ENCODE measurements at regions not wholly inside any gene's neighbourhood (a gene's known extent, or its start where the extent isn't known, plus 50 kb on each side); places are given as distances from the start of the nearest gene placed in this dataset.

DNA sequence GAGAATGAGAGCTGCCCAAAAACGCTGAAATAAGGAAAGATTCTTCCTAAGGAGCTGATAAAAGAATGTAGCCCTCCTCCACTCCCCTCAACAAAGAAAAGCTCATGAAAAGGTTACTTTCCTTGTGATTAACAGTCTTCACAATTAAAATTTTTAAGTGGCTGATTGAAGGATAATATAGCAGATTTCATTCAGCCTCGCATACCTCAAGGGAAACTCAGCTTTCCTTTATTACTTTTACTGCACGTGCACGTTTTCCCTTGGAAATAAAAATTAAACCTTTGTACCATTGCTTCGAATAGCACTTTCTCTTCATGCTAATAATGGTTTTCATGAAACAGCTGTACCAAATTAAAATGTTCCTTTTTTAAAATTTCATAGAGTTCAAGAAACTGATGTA is 234.0 kb upstream of the GRAMD2B start:
- Mint-ChIP-seq H3K4me1 (no peaks in the 10 kb centered on the region), H3K36me3 (no peaks in the 10 kb centered on the region), H3K27ac (no peak overlapping the region), H3K27me3 (no peaks in the 10 kb centered on the region), H3K9me3 (peaks cover 0 to 11% (median 5%) of the 10 kb centered on the region in 9 donors), H3K4me3 (no peak overlapping the region)
- ATAC-seq (no peak), DNase-seq (no peak)
- POLR2A ChIA-PET, result no interaction called here

DNA sequence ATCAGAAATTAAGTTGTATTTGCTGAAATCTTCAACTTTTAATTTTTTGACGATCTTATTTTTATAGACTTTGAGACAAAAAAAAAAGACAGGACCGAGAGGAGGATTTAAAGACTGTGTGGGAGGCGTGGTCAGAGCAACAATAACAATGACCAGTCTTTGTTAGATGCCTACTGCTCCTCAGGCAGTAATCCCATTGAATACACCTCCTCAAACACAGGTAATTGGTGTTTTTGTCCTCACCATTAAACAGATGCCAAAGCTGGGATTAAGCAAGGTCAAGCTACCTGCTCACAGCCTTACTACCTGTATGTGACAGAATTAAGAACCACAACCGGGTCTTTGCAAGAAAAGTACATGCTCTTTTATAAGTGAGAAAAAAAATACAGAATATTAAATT is 233.3 kb upstream of the GRAMD2B start:
- no peak for ATAC-seq
- H3K9me3 Mint-ChIP-seq, result peaks cover 0 to 11% (median 5%) of the 10 kb centered on the region in 9 donors
- no peak overlapping the region for H3K4me3 Mint-ChIP-seq
- H3K36me3 Mint-ChIP-seq, result no peaks in the 10 kb centered on the region
- no peak for DNase-seq
- no peaks in the 10 kb centered on the region for H3K4me1 Mint-ChIP-seq
- POLR2A ChIA-PET, result no interaction called here
- H3K27ac Mint-ChIP-seq, result no peak overlapping the region
- no peaks in the 10 kb centered on the region for H3K27me3 Mint-ChIP-seq

DNA sequence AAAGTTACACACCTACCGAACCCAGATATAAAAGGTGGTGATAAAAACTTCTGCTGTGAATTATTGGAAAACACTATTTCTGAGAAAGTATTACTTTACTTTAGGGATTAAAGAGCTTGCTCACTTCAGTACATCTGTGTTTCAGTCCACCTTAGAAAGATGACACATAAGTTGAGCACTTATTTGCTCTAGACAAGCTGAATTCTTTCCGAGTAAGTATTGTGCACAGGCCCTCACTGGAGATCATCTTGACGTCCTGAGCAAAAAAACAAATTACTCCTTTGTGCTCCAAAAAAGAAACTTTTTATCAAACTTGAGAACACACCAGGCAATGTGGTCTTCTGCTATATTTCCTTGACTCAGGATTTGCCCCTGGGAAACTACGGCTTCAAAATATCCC is 231.0 kb upstream of the GRAMD2B start:
- Mint-ChIP-seq H3K4me1 (no peaks in the 10 kb centered on the region), H3K36me3 (no peaks in the 10 kb centered on the region), H3K27ac (no peak overlapping the region), H3K9me3 (peaks cover 0 to 4% (median 0%) of the 10 kb centered on the region in 9 donors), H3K27me3 (no peaks in the 10 kb centered on the region), H3K4me3 (no peak overlapping the region)
- DNase-seq, result no peak
- no peak for ATAC-seq
- POLR2A ChIA-PET, result no interaction called here

DNA sequence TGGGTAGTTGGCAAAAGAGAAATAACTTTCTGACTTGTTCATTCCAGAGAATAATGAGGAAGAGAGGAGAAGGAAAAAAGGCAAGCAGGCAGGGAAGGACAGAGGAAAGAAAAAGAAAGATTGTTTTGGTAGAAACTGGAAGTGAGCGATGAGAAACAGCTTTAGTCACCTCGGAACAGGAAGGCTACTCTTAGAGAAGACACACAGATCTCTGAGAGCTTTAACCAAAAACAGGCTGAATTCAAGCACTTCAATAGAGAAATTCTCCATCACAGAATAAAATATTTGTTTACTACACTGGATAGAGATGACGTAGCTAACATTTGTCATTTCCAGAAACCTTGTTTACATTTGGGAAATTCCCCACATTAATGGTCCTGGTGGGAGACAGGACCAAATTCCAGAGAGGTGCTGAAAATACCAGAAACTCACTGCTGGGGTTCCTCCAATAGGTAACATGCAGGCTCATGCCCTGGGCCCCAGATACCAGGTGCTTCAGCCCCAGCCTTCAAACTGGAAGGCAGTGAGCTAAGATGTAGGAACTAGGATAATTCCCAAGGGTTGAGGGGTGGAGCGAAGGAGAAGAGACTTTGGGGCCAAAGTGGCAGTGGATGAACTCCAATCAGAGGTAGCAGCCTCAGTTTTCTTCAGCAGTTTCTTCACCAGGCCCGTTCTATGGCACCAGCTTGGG is 227.7 kb upstream of the GRAMD2B start:
- H3K4me1 Mint-ChIP-seq, result no peaks in the 10 kb centered on the region
- peaks cover 0 to 12% (median 3%) of the 10 kb centered on the region in 9 donors for H3K9me3 Mint-ChIP-seq
- POLR2A ChIA-PET, result no interaction called here
- no peaks in the 10 kb centered on the region for H3K27me3 Mint-ChIP-seq
- no peaks in the 10 kb centered on the region for H3K36me3 Mint-ChIP-seq
- H3K4me3 Mint-ChIP-seq, result no peak overlapping the region
- no peak overlapping the region for H3K27ac Mint-ChIP-seq
- DNase-seq, result no peak
- no peak for ATAC-seq

DNA sequence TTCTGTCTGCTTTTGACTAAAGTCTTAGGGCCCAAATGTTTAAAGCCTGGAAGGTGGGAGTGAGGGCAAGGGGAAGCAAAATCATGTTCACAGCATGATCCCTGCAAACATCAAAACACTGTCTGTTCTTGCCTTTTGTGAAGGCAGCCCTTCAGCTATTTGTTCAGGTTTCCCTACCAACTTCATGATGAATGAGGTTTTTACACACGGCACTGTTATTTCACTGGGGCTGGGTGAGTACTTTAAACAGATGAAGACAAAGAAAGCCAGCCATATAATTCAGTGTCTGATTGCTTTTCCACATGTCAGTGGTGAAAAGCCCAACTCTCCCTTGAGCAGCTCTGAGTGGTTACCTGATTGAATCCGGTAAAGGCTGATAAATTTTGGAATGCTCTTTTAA is 224.7 kb upstream of the GRAMD2B start:
- Mint-ChIP-seq H3K27ac (no peak overlapping the region), H3K27me3 (peaks cover 0 to 4% (median 0%) of the 10 kb centered on the region in 5 donors), H3K9me3 (peaks cover 0 to 19% (median 9%) of the 10 kb centered on the region in 9 donors), H3K4me1 (no peaks in the 10 kb centered on the region), H3K36me3 (no peaks in the 10 kb centered on the region), H3K4me3 (no peak overlapping the region)
- no peak for ATAC-seq
- DNase-seq, result no peak
- POLR2A ChIA-PET, result no interaction called here

DNA sequence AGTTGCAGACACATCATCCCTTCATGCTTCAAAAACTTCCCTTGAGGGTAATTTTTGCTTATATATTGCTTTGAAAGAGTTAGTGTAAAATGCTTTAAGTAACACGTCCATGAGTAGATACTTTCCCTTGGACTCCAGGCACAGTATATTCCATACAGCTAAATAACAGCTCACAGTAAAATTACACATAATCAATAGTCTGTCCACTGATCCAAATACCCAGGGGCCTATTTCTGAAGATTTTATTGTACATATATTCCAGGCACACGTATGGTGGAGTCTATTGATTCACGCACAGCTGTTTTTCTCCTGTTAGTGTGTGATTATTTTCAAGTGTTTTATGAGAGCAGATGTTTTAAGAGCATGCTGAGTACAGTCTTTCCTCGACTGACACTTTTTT is 223.7 kb upstream of the GRAMD2B start:
- Mint-ChIP-seq H3K9me3 (peaks cover 0 to 28% (median 9%) of the 10 kb centered on the region in 9 donors), H3K27me3 (peaks cover 0 to 4% (median 0%) of the 10 kb centered on the region in 5 donors), H3K27ac (no peak overlapping the region), H3K4me3 (no peak overlapping the region), H3K4me1 (no peaks in the 10 kb centered on the region), H3K36me3 (no peaks in the 10 kb centered on the region)
- POLR2A ChIA-PET, result no interaction called here
- DNase-seq, result no peak
- no peak for ATAC-seq

DNA sequence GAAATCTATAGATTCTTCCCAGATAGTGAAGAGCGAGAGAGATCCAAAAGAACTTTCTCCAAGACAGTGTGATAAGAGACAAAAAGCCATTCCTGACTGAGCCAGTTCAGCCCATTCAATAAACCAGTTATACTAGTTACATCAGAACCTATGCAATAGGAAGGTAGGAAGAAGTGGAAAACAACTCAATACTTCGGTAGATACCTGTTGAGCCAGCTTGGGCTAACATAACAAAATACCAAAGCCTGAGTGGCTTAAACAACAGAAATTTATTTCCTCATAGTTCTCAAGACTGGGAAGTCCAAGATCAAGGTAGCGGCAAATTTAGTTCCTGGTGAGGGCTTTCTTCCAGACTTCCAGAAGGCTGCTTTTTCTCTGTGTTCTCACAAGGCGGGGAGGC is 214.5 kb upstream of the GRAMD2B start:
- POLR2A ChIA-PET, result no interaction called here
- peaks cover 0 to 8% (median 2%) of the 10 kb centered on the region in 3 donors for H3K36me3 Mint-ChIP-seq
- no peaks in the 10 kb centered on the region for H3K4me1 Mint-ChIP-seq
- ATAC-seq (no peak), DNase-seq (no peak)
- no peak overlapping the region for H3K27ac Mint-ChIP-seq
- peaks cover 10 to 67% (median 27%) of the 10 kb centered on the region in 9 donors for H3K9me3 Mint-ChIP-seq
- H3K4me3 Mint-ChIP-seq, result no peak overlapping the region
- peaks cover 0 to 2% (median 0%) of the 10 kb centered on the region in 5 donors for H3K27me3 Mint-ChIP-seq

DNA sequence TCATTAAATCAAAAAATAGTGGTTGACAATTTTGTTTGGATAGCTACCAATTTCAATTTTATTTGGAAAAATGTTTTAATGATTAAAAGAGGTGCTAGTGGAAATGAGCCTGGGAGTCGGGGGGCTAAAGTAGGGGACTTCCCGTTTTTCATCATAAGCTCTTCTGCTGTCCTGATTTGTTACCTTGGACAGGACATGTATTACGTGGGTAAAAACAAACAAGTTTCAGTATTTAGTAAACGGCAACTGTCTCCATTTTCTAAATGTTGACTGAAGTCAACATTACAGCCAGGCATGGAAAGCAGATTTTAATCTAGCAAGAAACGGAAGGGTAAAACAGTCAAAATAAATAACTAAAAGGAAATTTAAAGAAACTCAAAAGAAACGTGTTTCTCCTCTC is 212.3 kb upstream of the GRAMD2B start:
- no peak overlapping the region for H3K27ac Mint-ChIP-seq
- DNase-seq (no peak), ATAC-seq (no peak)
- peaks cover 0 to 2% (median 0%) of the 10 kb centered on the region in 5 donors for H3K27me3 Mint-ChIP-seq
- peaks cover 0 to 2% (median 0%) of the 10 kb centered on the region in 3 donors for H3K36me3 Mint-ChIP-seq
- POLR2A ChIA-PET, result no interaction called here
- H3K4me1 Mint-ChIP-seq, result no peaks in the 10 kb centered on the region
- no peak overlapping the region for H3K4me3 Mint-ChIP-seq
- peaks cover 5 to 48% (median 21%) of the 10 kb centered on the region in 9 donors for H3K9me3 Mint-ChIP-seq

DNA sequence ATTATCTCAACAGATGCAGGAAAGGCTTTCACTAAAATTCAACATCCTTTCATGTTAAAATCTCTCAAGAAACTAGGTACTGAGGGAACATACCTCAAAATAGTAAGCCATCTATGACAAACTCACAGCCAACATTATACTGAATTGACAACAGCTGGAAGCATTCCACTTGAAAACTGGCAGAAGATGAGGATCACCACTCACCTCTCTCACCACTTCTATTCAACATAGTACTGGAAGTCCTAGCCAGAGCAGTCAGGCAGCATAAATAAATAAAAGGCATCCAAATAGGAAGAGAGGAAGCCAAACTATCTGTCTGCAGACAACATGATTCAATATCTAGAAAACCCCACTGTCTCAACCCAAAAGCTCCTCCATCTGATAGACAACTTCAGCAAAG is 203.6 kb upstream of the GRAMD2B start:
- Mint-ChIP-seq H3K9me3 (peaks cover 0 to 35% (median 21%) of the 10 kb centered on the region in 9 donors), H3K27me3 (no peaks in the 10 kb centered on the region), H3K4me1 (no peaks in the 10 kb centered on the region), H3K27ac (no peak overlapping the region), H3K4me3 (no peak overlapping the region), H3K36me3 (no peaks in the 10 kb centered on the region)
- POLR2A ChIA-PET, result no interaction called here
- DNase-seq (no peak), ATAC-seq (no peak)

DNA sequence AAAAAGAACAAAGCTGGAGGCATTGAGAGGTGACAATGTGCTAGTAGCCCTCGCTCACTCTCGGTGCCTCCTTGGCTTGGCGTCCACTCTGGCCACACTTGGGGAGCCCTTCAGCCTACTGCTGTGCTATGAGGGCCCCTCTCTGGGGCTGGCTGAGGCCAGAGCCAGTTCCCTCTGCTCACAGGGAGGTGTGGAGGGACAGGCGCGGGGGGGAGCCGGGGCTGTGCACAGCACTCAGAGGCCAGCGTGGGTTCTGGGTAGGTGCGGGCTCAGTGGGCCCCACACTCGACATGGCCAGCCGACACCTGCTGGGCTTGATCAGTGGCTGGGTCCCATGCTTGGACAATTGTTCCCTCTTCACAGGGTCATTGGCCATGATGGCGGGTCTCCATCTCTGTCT is 202.5 kb upstream of the GRAMD2B start:
- Mint-ChIP-seq H3K9me3 (peaks cover 0 to 42% (median 24%) of the 10 kb centered on the region in 9 donors), H3K27ac (no peak overlapping the region), H3K4me1 (no peaks in the 10 kb centered on the region), H3K36me3 (peaks cover 0 to 6% (median 0%) of the 10 kb centered on the region in 3 donors), H3K4me3 (no peak overlapping the region), H3K27me3 (no peaks in the 10 kb centered on the region)
- DNase-seq (no peak), ATAC-seq (no peak)
- POLR2A ChIA-PET, result no interaction called here

DNA sequence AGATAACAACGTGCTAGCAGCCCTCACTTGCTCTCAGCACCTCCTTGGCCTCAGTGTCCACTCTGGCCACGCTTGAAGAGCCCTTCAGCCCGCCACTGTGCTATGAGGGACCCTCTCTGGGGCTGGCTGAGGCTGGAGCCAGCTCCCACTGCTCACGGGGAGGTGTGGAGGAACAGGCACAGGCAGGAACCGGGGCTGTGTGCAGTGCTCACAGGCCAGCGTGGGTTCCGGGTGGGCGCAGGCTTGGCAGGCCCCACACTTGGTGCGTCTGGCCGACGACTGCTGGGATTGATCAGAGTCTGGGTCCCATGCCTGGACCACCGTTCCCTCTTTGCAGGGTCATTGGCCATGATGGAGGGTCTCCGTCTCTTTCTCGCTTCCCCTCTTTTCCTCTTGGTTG is 194.3 kb upstream of the GRAMD2B start:
- H3K36me3 Mint-ChIP-seq, result peaks cover 0 to 15% (median 0%) of the 10 kb centered on the region in 3 donors
- H3K9me3 Mint-ChIP-seq, result peaks cover 7 to 48% (median 32%) of the 10 kb centered on the region in 9 donors
- no peaks in the 10 kb centered on the region for H3K4me1 Mint-ChIP-seq
- POLR2A ChIA-PET, result no interaction called here
- no peak overlapping the region for H3K4me3 Mint-ChIP-seq
- H3K27ac Mint-ChIP-seq, result no peak overlapping the region
- DNase-seq (no peak), ATAC-seq (no peak)
- H3K27me3 Mint-ChIP-seq, result peaks cover 0 to 27% (median 2%) of the 10 kb centered on the region in 5 donors

DNA sequence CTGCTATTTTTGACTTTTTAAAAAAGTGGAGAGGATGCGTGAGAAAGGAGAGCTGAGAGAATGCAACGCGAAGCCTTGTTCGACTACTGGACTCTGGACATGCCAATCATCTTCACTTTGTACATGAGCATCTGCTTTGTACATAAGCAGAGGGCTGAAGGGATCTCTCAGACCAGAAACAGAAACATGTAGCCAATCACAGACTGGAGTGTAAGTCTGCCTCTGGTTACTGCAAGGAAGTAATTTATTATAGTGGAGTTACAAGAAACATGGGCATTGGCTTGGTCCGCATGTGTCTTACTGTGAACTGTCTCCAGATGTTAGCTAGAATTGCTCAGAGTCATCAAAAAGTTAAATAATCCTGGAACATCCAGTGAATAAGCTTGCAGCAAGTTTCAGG is 190.0 kb upstream of the GRAMD2B start:
- no peak for ATAC-seq
- H3K9me3 Mint-ChIP-seq, result peaks cover 0 to 32% (median 15%) of the 10 kb centered on the region in 9 donors
- POLR2A ChIA-PET, result no interaction called here

DNA sequence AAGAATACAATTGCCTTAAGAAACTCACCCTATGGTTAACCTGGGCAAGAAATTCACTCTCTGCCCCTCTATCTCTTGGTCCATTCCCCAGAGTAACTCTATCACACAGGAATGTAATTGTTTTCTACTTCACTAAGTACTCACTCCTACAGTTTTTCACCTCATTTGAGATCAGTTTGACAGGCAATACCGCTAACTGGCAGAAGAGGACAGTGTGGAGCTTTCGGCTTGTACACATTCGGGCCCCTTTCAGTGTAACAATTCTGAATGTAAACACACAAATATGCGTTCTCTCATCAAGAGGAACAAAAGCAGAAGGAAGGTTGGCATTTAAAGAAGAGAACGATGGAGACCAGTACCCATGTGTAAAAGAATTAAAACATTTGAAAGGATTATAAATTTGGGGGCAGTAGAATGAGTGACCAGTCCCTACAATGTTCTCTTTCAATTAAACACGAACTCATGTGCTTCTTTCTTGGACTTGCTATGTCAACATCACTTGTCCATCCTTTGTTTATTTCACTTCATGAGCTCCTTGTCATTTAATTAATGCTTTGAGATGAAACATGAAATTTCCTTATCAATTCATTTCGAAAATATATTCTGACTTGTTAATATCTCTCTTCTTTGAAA is 188.5 kb upstream of the GRAMD2B start:
- DNase-seq (no peak), ATAC-seq (no peak)
- POLR2A ChIA-PET, result no interaction called here
- peaks cover 0 to 36% (median 15%) of the 10 kb centered on the region in 9 donors for H3K9me3 Mint-ChIP-seq
- no peak overlapping the region for H3K4me3 Mint-ChIP-seq
- no peaks in the 10 kb centered on the region for H3K36me3 Mint-ChIP-seq
- no peaks in the 10 kb centered on the region for H3K4me1 Mint-ChIP-seq
- H3K27me3 Mint-ChIP-seq, result peaks cover 0 to 21% (median 5%) of the 10 kb centered on the region in 5 donors
- no peak overlapping the region for H3K27ac Mint-ChIP-seq

More for the DNA sequence above, 190.0 kb upstream of the GRAMD2B start:
- Mint-ChIP-seq H3K4me3 (no peak overlapping the region), H3K27ac (no peak overlapping the region), H3K27me3 (peaks cover 0 to 13% (median 2%) of the 10 kb centered on the region in 5 donors), H3K36me3 (peaks cover 0 to under 1% (median 0%) of the 10 kb centered on the region in 3 donors), H3K4me1 (no peaks in the 10 kb centered on the region)
- no peak for DNase-seq
